ENCODE measurements at regions not wholly inside any gene's neighbourhood (a gene's known extent, or its start where the extent isn't known, plus 50 kb on each side); places are given as distances from the start of the nearest gene placed in this dataset.
"Not testable (repeated sequence)": the region's sequence is repeated elsewhere in the genome, so short reads cannot be mapped to it uniquely, and the experiment has no call there.

DNA sequence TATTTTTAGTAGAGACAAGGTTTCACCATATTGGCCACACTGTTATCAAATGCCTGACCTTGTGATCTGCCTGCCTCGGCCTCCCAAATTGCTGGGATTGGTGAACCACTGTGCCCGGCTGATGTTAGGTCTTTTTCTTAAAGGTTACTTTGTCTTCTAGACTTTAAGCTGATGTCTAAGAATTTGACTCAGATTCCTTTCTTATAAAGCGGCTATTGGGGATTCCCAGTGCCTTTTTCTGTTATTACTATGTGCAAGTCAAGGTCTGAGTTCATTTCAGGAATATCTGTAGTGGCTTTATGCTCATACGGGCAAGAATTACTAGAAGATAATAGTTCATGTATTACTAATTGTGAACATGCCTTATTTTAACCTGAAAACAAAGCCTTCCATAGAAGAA, 102.8 kb downstream of the LAT start:
- not testable (repeated sequence) for DNase-seq

DNA sequence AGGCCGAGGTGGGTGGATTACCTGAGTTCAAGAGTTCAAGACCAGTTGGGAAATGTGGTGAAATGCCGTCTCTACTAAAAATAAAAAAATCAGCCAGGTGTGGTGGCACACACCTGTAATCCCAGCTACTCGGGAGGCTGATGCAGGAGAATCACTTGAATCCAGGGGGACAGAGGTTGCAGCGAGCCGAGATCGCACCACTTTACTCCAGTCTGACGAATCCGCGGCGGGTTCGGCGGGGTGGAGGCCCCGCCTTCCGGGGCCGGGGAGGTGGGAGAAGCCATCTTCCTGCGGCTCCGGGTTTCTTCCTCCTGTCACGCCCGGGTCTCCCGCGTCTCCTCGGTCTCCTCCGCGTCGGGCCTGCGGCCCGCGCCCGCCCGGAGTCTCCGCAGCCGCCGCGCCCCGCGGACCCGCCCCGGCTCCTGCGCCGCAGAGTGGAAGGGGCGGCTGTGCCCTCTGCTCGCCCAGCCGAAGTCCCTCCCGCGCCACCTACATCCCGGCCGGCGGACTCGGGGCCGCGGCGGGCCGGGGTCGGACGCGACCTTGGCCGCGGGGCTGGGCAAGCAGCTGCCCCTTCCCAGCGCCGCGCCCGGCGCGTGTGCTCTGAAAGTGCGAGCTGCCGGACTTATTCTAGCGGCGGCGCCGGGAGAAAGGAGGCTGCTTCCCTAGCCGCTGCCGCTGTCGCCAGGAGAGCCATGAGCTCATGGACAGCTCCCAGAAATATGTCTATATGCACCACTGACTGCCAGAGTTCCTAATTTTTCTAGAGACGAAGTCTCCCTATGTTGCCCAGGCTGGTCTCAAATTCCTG, 97.2 kb downstream of the LAT start:
- DNase-seq = peak; percentile 42

DNA sequence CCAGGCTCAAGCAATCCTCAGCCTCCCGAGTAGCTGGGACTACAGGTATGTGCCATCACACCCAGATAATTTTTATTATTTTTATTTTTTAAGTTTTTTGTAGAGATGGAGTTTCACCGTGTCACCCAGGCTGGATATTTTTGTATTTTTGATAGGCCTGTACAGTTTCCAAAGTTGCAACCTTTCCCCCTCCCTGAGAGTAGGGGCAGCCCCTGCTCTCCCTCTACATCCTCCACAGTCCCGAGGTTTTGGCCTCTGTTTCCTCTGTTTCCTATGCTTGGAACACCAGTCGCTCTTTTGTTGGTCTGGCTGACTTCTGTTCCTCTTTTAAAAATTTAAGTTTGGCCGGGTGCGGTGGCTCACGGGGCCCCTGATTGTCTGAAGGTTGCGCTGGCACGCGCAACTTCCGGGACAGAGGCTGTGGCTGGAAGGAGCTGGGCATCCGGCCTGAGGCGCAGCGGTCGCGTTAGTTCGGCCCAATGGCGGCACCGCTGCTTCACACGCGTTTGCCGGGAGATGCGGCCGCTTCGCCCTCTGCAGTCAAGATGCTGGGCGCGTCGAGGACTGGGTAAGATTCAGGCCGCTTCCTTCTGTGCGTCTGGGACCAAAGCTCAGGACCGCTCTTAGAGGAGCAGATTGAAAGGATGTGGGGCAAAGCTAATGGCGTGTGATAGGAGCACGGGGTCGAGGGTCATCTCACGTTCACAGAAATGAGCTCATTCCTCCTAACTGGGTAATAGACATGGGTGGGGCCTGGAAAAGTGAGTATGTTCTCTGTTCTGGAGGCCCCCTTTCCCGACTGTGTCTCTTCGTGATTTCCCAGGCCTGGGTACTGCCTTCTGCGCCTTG, 89.9 kb downstream of the LAT start:
- DNase-seq = peak; percentile 15

DNA sequence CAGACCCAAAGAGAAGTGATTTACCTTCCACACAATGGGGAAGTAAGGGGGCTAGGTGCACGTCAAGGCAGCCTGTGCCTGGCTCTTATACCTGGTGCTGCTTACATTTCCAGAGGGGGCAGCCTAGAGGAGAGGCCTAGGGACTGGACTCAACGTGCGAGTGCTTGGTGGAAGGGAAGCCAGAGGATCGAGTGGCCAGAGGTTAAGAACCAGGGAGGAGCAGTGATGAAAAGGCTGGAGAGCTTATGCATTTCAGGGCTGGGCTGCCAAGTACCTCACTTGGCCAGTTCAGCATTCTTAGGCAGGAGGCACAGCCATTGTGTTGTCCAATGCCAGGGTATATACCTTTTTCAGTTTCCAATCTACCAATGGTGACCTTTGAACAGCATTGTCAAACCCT, 77.4 kb downstream of the LAT start:
- DNase-seq = not testable (repeated sequence)

DNA sequence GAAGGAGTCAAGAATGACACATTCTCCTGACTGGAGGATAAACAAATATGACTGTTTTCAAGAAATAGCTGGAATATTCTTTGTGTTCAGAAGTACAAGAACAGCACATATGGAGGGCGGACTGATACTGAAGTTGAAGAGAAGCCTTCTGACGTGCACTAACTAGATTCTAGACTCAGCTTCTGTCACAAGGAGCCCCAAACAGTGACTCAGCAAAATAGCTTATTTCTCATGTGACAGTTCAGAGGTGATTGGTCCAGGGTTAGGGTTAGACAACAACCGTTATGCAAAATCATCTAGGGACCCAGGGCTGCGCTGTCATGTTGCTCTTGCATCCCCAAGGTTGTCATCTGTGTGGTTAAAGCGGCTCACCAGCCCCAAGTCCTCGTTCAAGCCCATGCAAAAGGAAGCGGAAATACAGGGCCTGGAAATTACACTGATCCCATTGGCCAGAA, 76.6 kb downstream of the LAT start:
- not testable (repeated sequence) for DNase-seq

DNA sequence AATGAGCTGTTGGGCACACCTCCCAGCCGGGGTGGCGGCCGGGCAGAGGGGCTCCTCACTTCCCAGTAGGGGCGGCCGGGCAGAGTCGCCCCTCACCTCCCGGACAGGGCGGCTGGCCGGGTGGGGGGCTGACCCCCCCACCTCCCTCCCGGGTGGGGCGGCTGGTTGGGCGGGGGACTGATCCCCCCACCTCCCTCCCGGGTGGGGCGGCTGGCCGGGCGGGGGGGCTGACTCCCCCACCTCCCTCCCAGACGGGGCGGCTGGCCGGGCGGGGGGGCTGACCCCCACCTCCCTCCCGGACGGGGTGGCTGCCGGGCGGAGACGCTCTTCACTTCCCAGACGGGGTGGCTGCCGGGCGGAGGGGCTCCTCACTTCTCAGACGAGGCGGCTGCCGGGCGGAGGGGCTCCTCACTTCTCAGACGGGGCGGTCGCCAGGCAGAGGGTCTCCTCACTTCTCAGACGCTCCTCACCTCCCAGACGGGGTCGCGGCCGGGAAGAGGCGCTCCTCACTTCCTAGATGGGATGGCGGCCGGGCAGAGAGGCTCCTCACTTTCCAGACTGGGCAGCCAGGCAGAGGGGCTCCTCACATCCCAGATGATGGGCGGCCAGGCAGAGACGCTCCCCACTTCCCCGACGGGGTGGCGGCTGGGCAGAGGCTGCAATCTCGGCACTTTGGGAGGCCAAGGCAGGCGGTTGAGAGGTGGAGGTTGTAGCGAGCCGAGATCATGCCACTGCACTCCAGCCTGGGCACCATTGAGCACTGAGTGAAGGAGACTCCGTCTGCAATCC, 75.4 kb downstream of the LAT start:
- not testable (repeated sequence) for DNase-seq

DNA sequence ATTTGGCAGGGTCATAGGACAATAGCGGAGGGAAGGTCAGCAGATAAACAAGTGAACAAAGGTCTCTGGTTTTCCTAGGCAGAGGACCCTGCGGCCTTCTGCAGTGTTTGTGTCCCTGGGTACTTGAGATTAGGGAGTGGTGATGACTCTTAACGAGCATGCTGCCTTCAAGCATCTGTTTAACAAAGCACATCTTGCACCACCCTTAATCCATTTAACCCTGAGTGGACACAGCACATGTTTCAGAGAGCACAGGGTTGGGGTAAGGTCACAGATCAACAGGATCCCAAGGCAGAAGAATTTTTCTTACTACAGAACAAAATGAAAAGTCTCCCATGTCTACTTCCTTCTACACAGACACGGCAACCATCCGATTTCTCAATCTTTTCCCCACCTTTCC, 74.7 kb downstream of the LAT start:
- not testable (repeated sequence) for DNase-seq
